GM21367 (cell line): ENCODE measurements at regions not wholly inside any gene's neighbourhood (a gene's known extent, or its start where the extent isn't known, plus 50 kb on each side); places are given as distances from the start of the nearest gene placed in this dataset.
A peak's percentile ranks its signal among the peaks of the same experiment; 100 is the strongest.

Experiments
- ATAC-seq: cut with Tn5 transposase; IDR thresholded peaks from one replicate; pipeline ENCODE4 v1.9.1; 2021; ENCODE audit not compliant: unreplicated experiment

DNA sequence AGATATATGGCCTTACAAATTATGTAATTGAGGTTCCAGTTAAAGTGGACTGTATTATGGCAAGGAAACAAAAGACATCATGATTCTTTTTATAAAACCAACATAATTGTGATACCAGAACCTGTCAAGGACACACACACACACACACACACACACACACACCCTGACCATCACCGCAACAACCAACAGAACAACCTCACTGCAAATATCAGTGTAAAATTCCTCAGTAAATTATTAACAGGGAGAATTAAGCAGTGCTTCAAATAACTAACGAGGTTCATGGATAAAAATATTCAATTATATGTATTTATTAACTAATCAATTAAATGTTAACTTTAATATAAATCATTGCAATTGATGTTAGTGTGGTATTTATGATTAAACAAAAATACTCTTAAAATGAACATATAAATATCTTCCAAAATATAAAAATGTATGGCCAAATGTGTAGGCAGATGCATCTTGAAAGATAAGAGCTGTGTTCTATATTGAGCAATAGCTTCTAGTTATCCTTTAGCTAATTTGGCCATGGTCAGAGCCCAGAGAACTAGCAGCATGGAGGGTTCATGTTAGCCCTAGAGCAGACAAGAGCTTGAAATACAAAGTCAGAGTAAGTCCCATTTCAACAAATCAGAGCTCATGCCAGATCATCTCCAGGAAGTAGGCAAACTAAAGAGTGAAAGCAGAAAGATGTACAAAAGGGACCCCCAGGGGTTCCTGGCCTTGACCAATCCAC lies 280.5 kb upstream of the ADAMTS16 start:
- no peak for ATAC-seq

DNA sequence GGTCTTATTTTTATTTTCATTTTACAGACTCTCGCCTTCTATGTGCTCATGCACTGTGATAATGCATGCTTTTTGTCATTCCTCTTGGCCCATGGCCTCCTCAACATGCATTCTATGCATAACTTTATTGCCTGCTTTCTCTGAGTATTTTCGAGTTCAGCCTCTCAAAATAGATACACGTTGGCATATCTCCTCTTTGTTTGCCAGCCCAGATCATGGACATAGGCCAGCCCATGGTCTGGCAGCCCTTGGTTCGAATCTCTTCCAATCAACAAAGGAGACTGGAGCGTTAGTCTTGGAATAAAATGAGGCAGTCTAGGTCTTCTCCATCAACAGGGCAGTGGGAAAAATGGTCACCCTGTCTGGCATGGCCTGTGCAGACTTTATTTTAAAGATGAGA lies 279.5 kb upstream of the ADAMTS16 start:
- ATAC-seq, result no peak

DNA sequence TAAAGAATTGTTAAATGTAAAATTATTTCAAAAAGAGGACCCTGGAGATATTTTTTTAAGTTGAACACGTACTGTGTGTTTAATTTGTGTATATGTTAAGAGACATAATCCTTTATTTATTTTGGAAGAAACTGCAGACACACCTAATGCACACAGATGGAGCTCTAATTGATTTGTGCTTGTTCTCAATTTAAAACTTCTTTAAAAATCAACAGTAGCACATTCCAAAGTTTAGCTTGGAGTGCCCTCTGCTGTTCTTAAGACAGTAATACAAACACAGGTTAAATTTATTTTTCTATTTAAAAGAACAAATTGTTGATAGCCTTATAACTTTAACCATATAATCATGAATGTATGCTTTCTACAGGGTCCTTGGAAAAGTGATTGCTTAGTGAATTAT lies 277.6 kb upstream of the ADAMTS16 start:
- no peak for ATAC-seq

DNA sequence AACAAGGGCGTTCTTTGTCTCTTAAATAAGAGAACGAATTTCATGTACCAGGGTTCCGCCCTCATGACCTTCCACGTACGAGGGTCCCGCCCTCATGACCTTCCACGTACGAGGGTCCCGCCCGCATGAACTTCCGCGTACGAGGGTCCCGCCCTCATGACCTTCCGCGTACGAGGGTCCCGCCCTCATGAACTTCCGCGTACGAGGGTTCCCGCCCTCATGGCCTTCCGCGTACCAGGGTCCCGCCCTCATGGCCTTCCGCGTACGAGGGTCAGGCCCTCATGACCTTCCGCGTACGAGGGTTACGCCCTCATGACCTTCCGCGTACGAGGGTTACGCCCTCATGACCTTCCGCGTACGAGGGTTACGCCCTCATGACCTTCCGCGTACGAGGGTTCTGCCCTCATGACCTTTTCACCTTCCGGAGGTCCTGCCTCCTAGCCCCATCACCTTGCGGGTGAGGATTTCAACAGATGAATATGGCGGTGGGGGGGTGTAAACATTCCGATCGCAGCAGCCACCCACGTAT lies 273.9 kb upstream of the ADAMTS16 start:
- no peak for ATAC-seq

DNA sequence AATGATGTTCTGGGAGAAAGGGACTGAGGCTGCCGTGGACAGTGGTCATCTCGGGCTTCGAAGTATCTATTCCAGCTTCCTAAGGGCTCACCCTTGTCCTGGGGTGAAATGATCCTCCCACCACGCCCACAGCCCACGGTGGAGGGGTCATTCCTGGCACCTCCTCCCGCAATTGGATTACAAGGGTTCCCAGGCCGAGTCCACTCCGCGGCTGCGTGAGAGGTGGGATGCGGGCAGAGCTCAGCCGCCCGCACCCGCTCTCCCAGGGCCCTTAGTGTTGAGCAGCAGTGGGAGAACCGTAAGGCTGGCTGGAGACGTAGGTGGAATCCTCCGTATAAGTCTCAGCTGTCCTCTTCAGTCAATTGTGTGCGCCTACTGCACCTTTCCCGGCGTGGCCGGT lies 273.3 kb upstream of the ADAMTS16 start:
- no peak for ATAC-seq

DNA sequence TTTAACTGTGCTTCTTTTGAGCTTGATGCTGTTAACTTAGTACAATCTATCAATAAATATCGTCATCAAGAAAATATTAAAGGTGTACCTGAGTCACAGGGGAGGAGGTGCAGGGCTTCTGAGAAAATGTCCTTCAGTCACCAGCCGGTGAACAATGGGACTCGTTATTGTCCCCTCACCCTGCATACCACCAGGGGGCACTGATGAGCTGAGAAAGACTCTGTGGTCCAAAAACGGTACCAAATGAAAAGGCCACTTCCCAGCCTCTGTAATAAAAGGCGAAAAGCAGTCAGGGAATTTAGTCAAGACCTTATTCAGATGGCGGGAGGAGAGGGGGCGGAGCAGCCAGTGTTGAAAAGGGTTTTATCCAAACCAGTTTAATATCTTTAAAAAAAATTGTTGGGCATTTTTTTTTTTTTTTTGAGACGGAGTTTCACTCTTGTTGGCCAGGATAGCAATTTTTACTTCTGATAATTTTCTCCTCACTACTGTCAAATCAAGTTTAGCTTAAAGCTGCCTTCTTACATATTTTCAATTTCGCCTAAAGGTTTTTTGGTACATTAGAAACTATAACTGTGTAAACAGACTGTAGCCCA lies 271.9 kb upstream of the ADAMTS16 start:
- no peak for ATAC-seq

DNA sequence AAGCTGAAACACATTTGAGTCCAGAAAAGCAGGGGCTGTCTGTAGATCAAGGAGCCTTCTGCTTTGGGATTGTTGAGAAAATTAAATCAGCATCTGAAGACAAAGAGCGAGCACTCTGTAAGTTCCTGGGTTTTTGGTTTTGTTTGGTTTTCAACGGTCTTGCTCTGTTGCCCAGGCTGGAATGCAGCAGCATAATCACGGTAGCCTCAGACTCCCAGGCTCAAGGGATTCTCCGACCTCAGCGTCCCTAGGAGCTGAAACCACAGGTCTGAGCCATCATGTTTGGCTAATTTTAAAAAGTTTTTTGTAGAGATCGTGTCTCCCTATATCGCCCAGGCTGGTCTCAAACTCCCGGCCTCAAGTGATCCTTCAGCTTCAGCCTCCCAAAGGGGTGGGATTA lies 266.5 kb upstream of the ADAMTS16 start:
- no peak for ATAC-seq

DNA sequence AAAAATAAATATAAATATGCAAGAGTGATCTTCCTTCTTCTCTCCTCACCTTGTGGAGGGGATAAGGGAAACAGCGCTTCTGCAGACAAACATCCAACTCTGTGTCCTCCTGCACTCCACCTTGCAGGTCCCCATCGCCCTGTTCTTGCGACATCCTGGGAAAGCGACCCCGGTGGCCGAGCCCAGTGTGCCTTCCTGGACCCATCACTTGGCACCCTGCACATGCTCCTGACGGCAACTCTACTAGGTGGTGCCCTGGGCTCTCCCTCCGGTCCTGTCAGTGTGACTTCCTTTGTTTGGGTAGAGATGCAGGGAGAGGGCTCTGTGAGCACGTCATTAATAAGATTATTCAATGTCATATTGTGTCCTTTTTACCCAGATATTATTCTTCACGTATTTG lies 266.0 kb upstream of the ADAMTS16 start:
- no peak for ATAC-seq

DNA sequence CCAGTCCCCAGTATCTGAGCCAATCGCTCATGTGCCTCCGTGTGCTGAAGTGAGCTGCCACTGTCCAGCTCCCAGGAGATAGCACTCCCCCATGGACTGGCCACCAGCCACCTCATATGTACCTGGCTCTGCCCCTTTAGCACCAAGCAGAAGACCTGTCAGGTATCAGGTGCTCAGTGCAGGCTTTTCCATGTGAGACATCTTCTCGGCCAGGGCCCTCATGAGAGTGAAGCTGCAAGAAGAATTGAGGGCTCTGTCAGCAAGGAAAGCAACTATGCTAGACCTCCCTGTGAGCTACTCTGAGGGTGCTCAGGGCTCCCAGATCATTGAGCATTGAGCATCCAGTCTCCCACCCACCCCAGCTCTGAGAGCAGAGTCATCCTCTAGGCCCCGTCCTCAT lies 264.2 kb upstream of the ADAMTS16 start:
- no peak for ATAC-seq

DNA sequence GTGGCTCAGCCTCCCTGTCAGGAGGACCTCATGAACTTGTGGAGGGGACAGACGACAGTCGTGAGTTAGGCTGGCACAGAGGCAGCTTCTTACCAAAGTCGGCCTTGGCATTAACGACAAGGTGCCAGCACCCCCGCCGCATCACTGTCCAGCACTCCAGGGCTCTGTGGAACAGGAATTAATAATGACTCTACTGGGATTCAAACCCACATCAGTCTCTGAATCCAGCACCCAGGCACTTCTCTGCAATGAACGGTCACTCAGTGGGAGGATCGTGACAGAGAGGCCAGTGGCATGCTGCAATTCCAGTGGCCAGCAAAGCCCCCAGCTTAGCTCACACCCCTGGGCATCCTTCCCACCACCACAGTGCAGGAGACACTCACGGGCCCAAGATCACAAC lies 263.3 kb upstream of the ADAMTS16 start:
- ATAC-seq, result no peak

DNA sequence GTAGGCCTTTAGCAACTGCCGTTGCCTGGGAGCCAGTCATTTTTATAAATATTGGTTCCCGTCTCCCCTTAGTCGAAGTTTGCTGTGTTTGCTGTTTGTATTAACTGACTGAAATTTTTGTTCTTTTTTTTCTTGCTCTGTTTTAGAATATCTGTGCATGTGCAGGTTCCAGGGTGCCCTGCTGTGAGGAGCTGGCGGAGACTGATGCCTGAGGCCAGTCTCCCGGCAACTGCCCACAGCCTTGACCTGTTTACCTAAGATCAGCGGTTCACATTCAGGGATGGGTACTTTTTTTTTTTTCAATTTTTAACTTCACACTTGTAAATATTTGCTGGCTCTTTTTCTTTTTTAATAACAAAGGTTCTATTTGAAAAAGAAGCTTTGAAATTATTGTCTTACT lies 262.6 kb upstream of the ADAMTS16 start:
- no peak for ATAC-seq

DNA sequence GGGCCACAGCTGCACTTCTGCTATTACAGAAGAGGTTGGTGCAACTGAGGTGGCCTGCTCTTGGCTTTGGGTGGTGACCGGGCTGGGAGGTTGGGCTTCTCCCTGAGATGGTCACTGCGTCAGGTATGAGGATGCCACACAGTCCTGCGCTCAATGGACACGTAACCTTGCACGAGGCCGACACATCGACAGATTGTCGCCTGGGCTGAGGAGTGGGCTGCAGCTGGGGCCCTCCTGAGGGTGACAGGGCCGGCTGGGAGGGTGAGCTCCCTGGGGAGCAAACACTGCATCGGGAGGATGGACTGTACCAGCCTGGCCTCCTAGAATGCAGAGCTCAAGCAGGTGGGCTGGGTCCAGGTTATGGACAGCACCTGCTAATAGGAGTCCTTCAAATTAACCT lies 261.1 kb upstream of the ADAMTS16 start:
- ATAC-seq, result no peak

DNA sequence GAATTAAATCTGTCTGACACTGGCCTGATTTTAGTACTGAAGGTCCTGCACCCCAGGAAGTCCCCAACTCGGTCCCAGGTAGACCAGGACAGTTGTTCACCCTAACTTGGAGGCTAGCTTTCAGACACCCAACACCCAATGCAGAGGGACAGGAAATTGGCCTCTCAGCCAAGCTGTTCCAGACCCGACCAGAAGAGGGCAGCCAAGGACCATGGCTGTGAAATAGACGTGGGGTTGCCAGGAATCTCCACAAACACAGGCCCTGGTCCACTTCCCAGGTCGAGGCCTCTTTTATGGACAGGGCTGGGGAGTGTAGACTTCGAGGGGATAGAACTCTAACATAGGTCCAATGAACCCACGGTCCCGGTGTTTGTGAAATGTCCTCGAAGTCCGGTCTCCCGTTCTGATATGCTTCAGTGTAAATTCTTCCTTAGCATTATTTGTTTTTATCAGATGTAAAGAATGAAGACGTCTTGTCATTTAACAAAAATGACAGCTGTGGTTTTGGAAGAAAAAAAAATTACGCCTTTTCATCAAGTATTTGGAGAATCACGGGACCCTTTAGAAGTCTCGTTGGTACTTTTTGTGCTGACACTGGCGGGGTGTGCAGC lies 260.3 kb upstream of the ADAMTS16 start:
- ATAC-seq, result peak; percentile 86

DNA sequence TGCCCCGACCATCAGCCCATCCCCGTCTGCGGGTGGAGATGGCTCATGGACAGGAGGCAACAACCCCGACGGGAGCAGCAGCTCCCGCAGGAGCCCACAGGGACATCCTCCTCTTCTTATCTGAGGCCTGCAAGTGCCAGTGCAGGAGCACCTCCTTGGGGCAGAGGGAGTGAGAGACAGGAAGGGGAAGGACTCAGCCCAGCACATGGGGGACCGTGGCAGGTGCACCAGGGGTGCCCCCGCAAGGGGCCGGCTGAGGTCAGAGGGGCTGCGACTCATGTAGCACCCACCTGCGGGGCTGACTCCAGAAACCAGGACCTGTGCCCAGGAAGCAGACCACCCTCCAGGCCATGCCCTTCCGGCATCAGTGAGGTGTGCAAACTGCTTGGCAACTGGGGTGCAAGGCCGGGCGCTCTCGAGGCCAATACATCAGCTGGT lies 259.8 kb upstream of the ADAMTS16 start:
- no peak for ATAC-seq

DNA sequence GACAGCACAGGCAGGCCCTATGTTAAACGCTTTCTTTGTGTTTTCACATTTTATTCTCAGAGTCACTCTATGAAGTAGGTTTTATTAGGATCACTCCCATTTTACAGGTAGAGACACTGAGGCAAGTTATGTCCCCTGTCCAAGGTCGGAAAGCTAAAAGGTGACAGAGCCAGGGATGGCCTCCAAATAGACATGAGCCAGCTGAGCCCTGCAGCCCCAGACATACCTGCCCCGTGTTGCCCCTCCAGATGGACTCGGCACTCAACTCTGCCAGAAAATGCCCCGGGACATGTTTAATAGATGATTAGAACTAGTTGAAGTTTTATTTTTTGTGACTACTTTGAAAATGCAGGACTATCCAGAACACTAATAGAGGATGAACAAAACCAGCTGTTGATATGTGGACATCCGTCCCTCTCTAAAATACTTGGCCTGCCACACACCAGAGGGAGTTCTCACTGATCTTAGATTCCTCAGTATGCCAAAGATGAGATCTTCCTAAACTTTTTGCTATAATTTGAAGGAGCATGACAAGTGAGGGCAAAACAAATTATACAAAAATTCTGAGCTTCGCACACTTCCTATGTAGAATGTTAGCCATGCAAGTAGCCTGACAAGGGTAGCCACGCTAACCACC lies 258.6 kb upstream of the ADAMTS16 start:
- ATAC-seq, result no peak

DNA sequence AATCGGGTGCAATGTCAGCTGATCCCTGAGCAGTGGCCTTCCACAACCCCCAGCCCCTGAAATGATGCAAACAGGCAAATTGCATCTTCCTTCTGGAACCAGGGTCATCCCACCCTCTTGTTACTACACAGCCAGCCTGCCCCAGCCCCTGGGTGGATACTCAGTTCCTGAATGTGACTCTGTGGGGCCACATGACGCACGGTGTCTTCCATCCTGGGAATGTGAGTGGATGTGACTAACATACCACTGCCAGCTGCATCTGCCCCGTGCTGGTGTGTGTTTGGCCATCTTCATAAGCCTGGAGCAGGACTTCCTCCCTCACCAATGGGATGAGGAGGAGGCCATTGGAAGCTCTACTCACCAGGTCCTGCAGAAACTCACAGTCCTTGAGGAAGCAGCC lies 257.9 kb upstream of the ADAMTS16 start:
- no peak for ATAC-seq

DNA sequence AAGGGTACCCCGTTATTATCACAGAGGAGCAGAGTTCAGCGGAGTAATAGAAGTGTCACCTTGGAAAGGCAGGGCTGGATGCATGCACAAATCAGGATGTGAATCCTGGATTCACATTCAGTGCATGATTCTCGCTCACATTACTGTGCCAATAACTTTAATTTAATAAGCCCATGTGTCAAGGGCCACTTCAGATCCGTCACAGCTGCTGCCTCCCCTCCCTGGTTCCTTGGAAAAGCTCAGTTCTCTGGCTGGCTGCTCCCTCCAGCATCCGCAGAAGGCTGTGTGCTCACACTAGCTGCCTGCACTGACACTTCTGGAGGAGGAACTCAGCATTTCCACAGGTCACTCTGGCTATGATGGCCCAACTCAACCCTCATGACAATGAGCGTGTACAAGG lies 256.8 kb upstream of the ADAMTS16 start:
- no peak for ATAC-seq

DNA sequence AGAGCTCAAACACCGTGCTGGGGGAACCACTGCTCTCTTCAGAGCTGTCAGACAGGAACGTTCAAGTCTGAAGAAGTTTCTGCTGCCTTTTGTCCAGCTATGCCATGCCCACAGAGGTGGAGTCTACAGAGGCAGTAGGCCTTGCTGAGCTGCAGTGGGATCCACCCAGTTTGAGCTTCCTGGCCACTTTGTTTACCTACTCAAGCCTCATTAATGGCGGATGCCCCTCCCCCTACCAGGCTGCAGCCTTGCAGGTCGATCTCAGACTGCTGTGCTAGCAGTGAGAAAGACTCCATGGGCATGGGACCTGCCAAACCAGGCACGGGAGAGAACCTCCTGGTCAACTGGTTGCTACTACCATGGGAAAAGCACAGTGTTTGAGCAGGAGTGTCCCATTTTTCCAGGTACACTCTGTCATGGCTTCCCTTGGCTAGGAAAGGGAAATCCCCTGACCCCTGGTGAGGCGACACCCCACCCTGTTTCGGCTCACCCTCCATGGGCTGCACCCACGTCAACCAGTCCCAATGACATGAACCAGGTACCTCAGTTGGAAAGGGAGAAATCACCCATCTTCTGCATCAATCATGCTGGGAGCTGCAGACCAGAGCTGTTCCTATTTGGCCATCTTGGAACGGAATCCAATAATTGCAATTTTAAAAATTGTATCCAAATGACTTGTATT lies 246.9 kb upstream of the ADAMTS16 start:
- ATAC-seq, result no peak

DNA sequence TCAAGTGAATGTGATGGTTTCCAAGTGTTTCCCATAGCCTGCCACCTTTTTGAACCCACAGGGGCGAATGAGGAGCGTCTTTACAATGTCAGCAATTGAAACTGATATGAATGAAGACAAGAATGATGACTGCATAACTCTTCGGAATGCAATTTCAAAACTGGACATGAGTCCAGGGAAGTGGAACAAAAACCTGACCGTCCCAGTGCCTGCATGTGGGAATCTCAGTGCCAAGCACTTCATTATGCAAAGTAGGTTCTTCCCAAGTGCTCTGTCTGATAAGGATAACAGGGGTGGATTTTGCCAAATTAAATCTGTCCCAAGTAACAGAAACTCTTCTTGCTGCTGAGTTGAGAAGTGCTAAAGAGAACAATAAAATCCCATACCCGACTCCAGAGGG lies 243.8 kb upstream of the ADAMTS16 start:
- ATAC-seq, result no peak

DNA sequence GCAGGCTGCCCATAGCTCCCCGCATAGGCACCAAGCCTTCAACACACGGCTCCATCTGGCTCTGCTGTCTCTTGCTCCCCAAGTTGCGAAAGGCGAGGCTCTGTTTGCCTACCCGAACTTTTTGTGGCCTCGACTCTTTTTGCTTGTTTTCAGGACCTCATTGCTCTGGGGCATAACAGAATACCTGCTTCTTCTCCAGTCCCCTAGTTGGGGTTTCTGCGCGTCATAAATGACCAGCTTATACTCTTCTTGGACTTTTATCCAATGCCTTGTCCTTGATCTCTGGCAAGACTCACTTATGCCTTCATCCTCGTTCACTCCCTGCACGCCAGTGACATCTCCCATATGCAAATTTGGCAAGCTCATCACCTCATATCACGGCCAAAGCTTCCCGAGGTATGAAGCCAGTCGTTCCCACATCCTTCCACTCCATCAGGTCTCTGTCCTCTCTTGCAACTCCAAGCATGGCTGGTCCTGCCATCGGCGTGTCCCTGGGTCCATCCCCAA lies 238.8 kb upstream of the ADAMTS16 start:
- ATAC-seq, result no peak

DNA sequence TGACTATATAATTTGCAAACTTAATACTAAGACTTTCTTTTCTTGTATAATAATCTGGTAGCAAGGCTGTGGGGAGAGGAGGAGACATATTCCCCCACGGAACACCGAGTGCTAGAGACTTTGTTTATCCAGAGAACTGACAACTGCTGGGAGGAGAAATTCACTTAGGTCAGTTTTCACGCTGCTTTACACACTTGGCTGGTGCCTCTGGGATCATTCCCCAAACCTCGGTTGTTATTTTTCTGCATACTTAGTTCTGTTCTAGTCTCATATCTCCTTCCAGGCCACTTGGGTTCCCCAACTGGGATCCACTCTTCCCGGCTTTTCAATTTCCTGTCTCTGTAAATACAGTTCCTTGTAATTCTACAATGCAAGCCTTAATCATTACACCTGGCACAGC lies 238.2 kb upstream of the ADAMTS16 start:
- ATAC-seq, result no peak
